Fibroblast of skin of right quadriceps (primary cell): ENCODE measurements at regions not wholly inside any gene's neighbourhood (a gene's known extent, or its start where the extent isn't known, plus 50 kb on each side); places are given as distances from the start of the nearest gene placed in this dataset.
"Not testable (repeated sequence)": the region's sequence is repeated elsewhere in the genome, so short reads cannot be mapped to it uniquely, and the experiment has no call there.

Source experiments
- DNase-seq: peaks from one replicate; pipeline ENCODE4 v3.0.0-alpha.2; 2013

GRCh38 chr14:28820677-28821076 lies 54.1 kb downstream of the FOXG1 start:
- DNase-seq: no peak

- no peak for DNase-seq
These were observed 55.4 kb downstream of the FOXG1 start for GRCh38 chr14:28821993-28822392.

- no peak for DNase-seq
These were observed 56.7 kb downstream of the FOXG1 start for GRCh38 chr14:28823245-28823644.

- no peak for DNase-seq
These were observed 63.5 kb downstream of the FOXG1 start for GRCh38 chr14:28830115-28830534.

GRCh38 chr14:28831126-28831525 lies 64.5 kb downstream of the FOXG1 start:
- DNase-seq: no peak

- not testable (repeated sequence) for DNase-seq
These were observed 76.0 kb downstream of the FOXG1 start for GRCh38 chr14:28842569-28842968.

- DNase-seq: no peak
These were observed 101.0 kb downstream of the FOXG1 start for GRCh38 chr14:28867571-28867970.

GRCh38 chr14:28870033-28870564 lies 103.5 kb downstream of the FOXG1 start:
- no peak for DNase-seq

GRCh38 chr14:28875934-28876571 lies 109.5 kb downstream of the FOXG1 start:
- no peak for DNase-seq

- DNase-seq: no peak
These were observed 110.0 kb downstream of the FOXG1 start for GRCh38 chr14:28876572-28876945.

- DNase-seq: no peak
These were observed 111.3 kb downstream of the FOXG1 start for GRCh38 chr14:28877923-28878322.

GRCh38 chr14:28879573-28879996 lies 113.0 kb downstream of the FOXG1 start:
- DNase-seq: no peak

GRCh38 chr14:28886940-28887339 lies 120.4 kb downstream of the FOXG1 start:
- no peak for DNase-seq

GRCh38 chr14:28895389-28895788 lies 128.8 kb downstream of the FOXG1 start:
- no peak for DNase-seq

GRCh38 chr14:28896337-28896736 lies 129.8 kb downstream of the FOXG1 start:
- no peak for DNase-seq

- no peak for DNase-seq
These were observed 135.0 kb downstream of the FOXG1 start for GRCh38 chr14:28901631-28902030.

- no peak for DNase-seq
These were observed 136.3 kb downstream of the FOXG1 start for GRCh38 chr14:28902930-28903329.

- DNase-seq: no peak
These were observed 144.9 kb downstream of the FOXG1 start for GRCh38 chr14:28911521-28911920.

- DNase-seq: no peak
These were observed 146.5 kb downstream of the FOXG1 start for GRCh38 chr14:28913056-28913455.

- no peak for DNase-seq
These were observed 159.5 kb downstream of the FOXG1 start for GRCh38 chr14:28926122-28926521.

- DNase-seq: no peak
These were observed 165.4 kb downstream of the FOXG1 start for GRCh38 chr14:28931999-28932398.

- DNase-seq: no peak
These were observed 170.0 kb downstream of the FOXG1 start for GRCh38 chr14:28936601-28937000.

- DNase-seq: no peak
These were observed 175.2 kb downstream of the FOXG1 start for GRCh38 chr14:28941758-28942157.

GRCh38 chr14:28944605-28945004 lies 178.0 kb downstream of the FOXG1 start:
- no peak for DNase-seq

- DNase-seq: no peak
These were observed 179.7 kb downstream of the FOXG1 start for GRCh38 chr14:28946267-28946666.
